GM12892 (cell line): ENCODE measurements at regions not wholly inside any gene's neighbourhood (a gene's known extent, or its start where the extent isn't known, plus 50 kb on each side); places are given as distances from the start of the nearest gene placed in this dataset.
"Not testable (repeated sequence)": the region's sequence is repeated elsewhere in the genome, so short reads cannot be mapped to it uniquely, and the experiment has no call there.

ENCODE experiments used
- DNase-seq: peaks from one replicate; pipeline ENCODE4 v3.0.0; 2011; ENCODE audit not compliant: insufficient read length
- FAIRE-seq: peaks from 2 replicates; lab custom pipeline; 2011; peaks lifted over from hg19 to GRCh38; lab: Jason Lieb, UNC
- POLR2A ChIP-seq: IDR thresholded peaks from 2 replicates; pipeline ENCODE4 v1.6.1; 2011; ENCODE audit warnings: low read depth, low read length, control low read depth
- POLR2AphosphoS5 ChIP-seq: IDR thresholded peaks from 2 replicates; pipeline ENCODE4 v1.6.1; 2011; ENCODE audit warnings: low read depth, low read length, control low read depth
- TAF1 ChIP-seq: IDR thresholded peaks from 2 replicates; pipeline ENCODE4 v1.6.1; 2011; ENCODE audit warnings: low read depth, mild to moderate bottlenecking, control low read depth, low read length, borderline replicate concordance

- no peak for DNase-seq
- FAIRE-seq, result no peak
These were observed 502.8 kb downstream of the LRRC70 start for GRCh38 chr5:63081402-63081801.

GRCh38 chr5:63070001-63070400, 491.4 kb downstream of the LRRC70 start:
- FAIRE-seq (no peak), DNase-seq (no peak)
- TF ChIP-seq POLR2A (no peak), POLR2AphosphoS5 (no peak), TAF1 (no peak)

More at GRCh38 chr5:63081402-63081801, 502.8 kb downstream of the LRRC70 start:
- TF ChIP-seq TAF1, result no peak
- TF ChIP-seq POLR2A, result no peak
- TF ChIP-seq POLR2AphosphoS5, result no peak

- no peak for TF ChIP-seq TAF1
- TF ChIP-seq POLR2A, result no peak
- no peak for TF ChIP-seq POLR2AphosphoS5
- DNase-seq, result no peak
- FAIRE-seq, result no peak
These were observed 476.8 kb downstream of the LRRC70 start for GRCh38 chr5:63055421-63055820.

GRCh38 chr5:63053019-63053638, 474.5 kb downstream of the LRRC70 start:
- TF ChIP-seq POLR2A, result no peak
- TF ChIP-seq POLR2AphosphoS5, result no peak
- TF ChIP-seq TAF1, result no peak
- FAIRE-seq (no peak), DNase-seq (no peak)

- no peak for TF ChIP-seq POLR2A
- no peak for TF ChIP-seq POLR2AphosphoS5
- no peak for TF ChIP-seq TAF1
- FAIRE-seq (no peak), DNase-seq (no peak)
These were observed 472.3 kb downstream of the LRRC70 start for GRCh38 chr5:63050916-63051315.

GRCh38 chr5:63049935-63050334, 471.3 kb downstream of the LRRC70 start:
- TF ChIP-seq POLR2AphosphoS5, result no peak
- TF ChIP-seq TAF1, result no peak
- TF ChIP-seq POLR2A, result no peak
- FAIRE-seq, result no peak
- no peak for DNase-seq

- DNase-seq (no peak), FAIRE-seq (no peak)
- TF ChIP-seq POLR2AphosphoS5, result no peak
- no peak for TF ChIP-seq POLR2A
- TF ChIP-seq TAF1, result no peak
These were observed 465.2 kb downstream of the LRRC70 start for GRCh38 chr5:63043792-63044191.

GRCh38 chr5:63032343-63032742, 453.7 kb downstream of the LRRC70 start:
- no peak for DNase-seq
- FAIRE-seq, result no peak
- TF ChIP-seq POLR2AphosphoS5, result no peak
- TF ChIP-seq TAF1, result no peak
- TF ChIP-seq POLR2A, result no peak

GRCh38 chr5:63029891-63030290, 451.3 kb downstream of the LRRC70 start:
- FAIRE-seq (no peak), DNase-seq (no peak)
- TF ChIP-seq POLR2AphosphoS5 (no peak), POLR2A (no peak), TAF1 (no peak)

- no peak for FAIRE-seq
- TF ChIP-seq TAF1 (no peak), POLR2AphosphoS5 (no peak), POLR2A (no peak)
- DNase-seq, result no peak
These were observed 447.1 kb downstream of the LRRC70 start for GRCh38 chr5:63025679-63026078.

- TF ChIP-seq TAF1 (no peak), POLR2A (no peak), POLR2AphosphoS5 (no peak)
- no peak for DNase-seq
- no peak for FAIRE-seq
These were observed 443.8 kb downstream of the LRRC70 start for GRCh38 chr5:63022403-63022802.

- DNase-seq (no peak), FAIRE-seq (no peak)
- TF ChIP-seq POLR2A, result no peak
- no peak for TF ChIP-seq POLR2AphosphoS5
- TF ChIP-seq TAF1, result no peak
These were observed 432.5 kb downstream of the LRRC70 start for GRCh38 chr5:63011158-63011557.

- DNase-seq, result no peak
- TF ChIP-seq POLR2AphosphoS5, result no peak
- no peak for TF ChIP-seq TAF1
- no peak for TF ChIP-seq POLR2A
- FAIRE-seq, result no peak
These were observed 429.6 kb downstream of the LRRC70 start for GRCh38 chr5:63008195-63008594.

GRCh38 chr5:62994842-62995241, 416.2 kb downstream of the LRRC70 start:
- not testable (repeated sequence) for FAIRE-seq, DNase-seq
